ENCODE measurements at regions not wholly inside any gene's neighbourhood (a gene's known extent, or its start where the extent isn't known, plus 50 kb on each side); places are given as distances from the start of the nearest gene placed in this dataset.

GRCh38 chr21:35473496-35473895 is 424.4 kb upstream of the RUNX1 start:
- 60% methylated on average over 1 of the region's 1 CpG for WGBS (ENCODE audit: insufficient coverage)
- no peak overlapping the region for H3K27ac Mint-ChIP-seq
- peaks cover 25 to 26% of the 10 kb centered on the region in 2 donors for H3K4me1 Mint-ChIP-seq
- H3K36me3 Mint-ChIP-seq: no peaks in the 10 kb centered on the region
- peaks cover 2% of the 10 kb centered on the region for H3K4me1 ChIP-seq (ENCODE audit: control insufficient read depth, insufficient read depth, low read length)
- no peaks in the 10 kb centered on the region for H3K27me3 Mint-ChIP-seq (ENCODE audit: low read depth in 2 of 2)
- no peaks in the 10 kb centered on the region for H3K9me3 ChIP-seq (ENCODE audit: control insufficient read depth, insufficient read depth, low read length)
- H3K9me3 Mint-ChIP-seq: no peaks in the 10 kb centered on the region
- ATAC-seq: no peak
- H3K36me3 ChIP-seq (ENCODE audit: control insufficient read depth, insufficient read depth, low read length): no peaks in the 10 kb centered on the region
- H3K4me3 Mint-ChIP-seq: no peak overlapping the region
- no peak overlapping the region for H3K27ac ChIP-seq (ENCODE audit: low read length)
- no peak for DNase-seq
- TF ChIP-seq CTCF (IDR thresholded peaks at IDR 0.05): no peak
- H3K27me3 ChIP-seq (ENCODE audit: control insufficient read depth, insufficient read depth, low read length): no peaks in the 10 kb centered on the region
- intact Hi-C loops (cut with micrococcal nuclease): no loop called here
- H3K4me3 ChIP-seq (ENCODE audit: low read length): no peak overlapping the region

GRCh38 chr21:35470522-35470921 is 421.4 kb upstream of the RUNX1 start:
- Histone ChIP-seq H3K9me3 (ENCODE audit: control insufficient read depth, insufficient read depth, low read length) (no peaks in the 10 kb centered on the region), H3K27ac (ENCODE audit: low read length) (no peak overlapping the region), H3K4me1 (ENCODE audit: control insufficient read depth, insufficient read depth, low read length) (no peaks in the 10 kb centered on the region), H3K27me3 (ENCODE audit: control insufficient read depth, insufficient read depth, low read length) (no peaks in the 10 kb centered on the region), H3K36me3 (ENCODE audit: control insufficient read depth, insufficient read depth, low read length) (no peaks in the 10 kb centered on the region), H3K4me3 (ENCODE audit: low read length) (no peak overlapping the region)
- Mint-ChIP-seq H3K27ac (no peak overlapping the region), H3K27me3 (ENCODE audit: low read depth in 2 of 2) (no peaks in the 10 kb centered on the region), H3K4me1 (peaks cover 2% of the 10 kb centered on the region in 2 donors), H3K36me3 (no peaks in the 10 kb centered on the region), H3K4me3 (no peak overlapping the region), H3K9me3 (peaks cover 0 to 2% of the 10 kb centered on the region in 2 donors)
- TF ChIP-seq CTCF (IDR thresholded peaks at IDR 0.05): no peak
- intact Hi-C loops (cut with micrococcal nuclease): no loop called here
- 93% methylated on average over 5 of the region's 5 CpGs for WGBS (ENCODE audit: insufficient coverage)
- no peak for DNase-seq
- ATAC-seq: no peak

DNA sequence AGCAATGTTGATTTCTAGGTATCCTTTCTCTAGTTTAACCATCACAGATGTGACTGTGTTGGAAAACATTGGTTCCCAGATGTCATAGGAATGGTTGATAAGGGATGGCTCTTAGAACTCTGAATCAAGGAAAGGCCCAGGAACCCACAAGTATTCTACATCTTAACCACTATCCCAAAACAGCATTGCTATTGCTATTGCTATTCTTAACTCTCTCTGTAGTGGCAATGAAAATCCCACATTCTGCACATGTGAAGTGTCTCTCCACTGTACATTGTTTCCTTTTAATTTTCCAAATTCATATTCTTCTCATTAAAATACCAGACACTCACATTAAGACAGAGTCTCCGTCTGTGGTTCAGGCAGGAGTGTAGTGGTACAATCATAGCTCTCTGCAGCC is 420.4 kb upstream of the RUNX1 start:
- no peaks in the 10 kb centered on the region for H3K36me3 Mint-ChIP-seq
- intact Hi-C loops (cut with micrococcal nuclease): no loop called here
- no peak overlapping the region for H3K4me3 Mint-ChIP-seq
- WGBS (ENCODE audit: insufficient coverage): 90% methylated on average over 1 of the region's 1 CpG
- H3K36me3 ChIP-seq (ENCODE audit: control insufficient read depth, insufficient read depth, low read length): no peaks in the 10 kb centered on the region
- no peak overlapping the region for H3K4me3 ChIP-seq (ENCODE audit: low read length)
- ATAC-seq: no peak
- no peak for DNase-seq
- H3K27ac Mint-ChIP-seq: no peak overlapping the region
- H3K27ac ChIP-seq (ENCODE audit: low read length): no peak overlapping the region
- H3K9me3 ChIP-seq (ENCODE audit: control insufficient read depth, insufficient read depth, low read length): no peaks in the 10 kb centered on the region
- H3K27me3 ChIP-seq (ENCODE audit: control insufficient read depth, insufficient read depth, low read length): no peaks in the 10 kb centered on the region
- no peaks in the 10 kb centered on the region for H3K4me1 Mint-ChIP-seq
- H3K9me3 Mint-ChIP-seq: peaks cover 0 to 2% of the 10 kb centered on the region in 2 donors
- H3K4me1 ChIP-seq (ENCODE audit: control insufficient read depth, insufficient read depth, low read length): no peaks in the 10 kb centered on the region
- no peaks in the 10 kb centered on the region for H3K27me3 Mint-ChIP-seq (ENCODE audit: low read depth in 2 of 2)
- no peak for TF ChIP-seq CTCF (IDR thresholded peaks at IDR 0.05)

DNA sequence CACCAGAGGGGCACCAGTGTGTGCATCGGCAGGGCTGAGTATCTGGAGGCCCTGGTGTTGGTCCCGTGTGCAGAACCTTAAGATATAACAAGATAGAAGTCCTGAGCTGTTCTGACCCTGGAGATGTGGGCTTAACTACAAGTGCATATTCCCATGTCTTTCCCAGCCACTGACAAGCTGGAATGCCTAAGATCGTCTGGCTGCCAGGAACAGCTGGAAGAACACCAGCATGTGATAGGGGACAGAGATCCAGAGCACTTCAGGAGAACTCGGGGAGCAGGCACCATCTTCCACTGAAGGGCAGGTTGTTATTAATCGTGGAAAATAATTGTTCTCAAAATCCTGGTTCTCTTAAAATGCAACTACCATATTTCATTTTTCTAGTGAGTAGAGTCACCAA is 419.9 kb upstream of the RUNX1 start:
- no peaks in the 10 kb centered on the region for H3K27me3 ChIP-seq (ENCODE audit: control insufficient read depth, insufficient read depth, low read length)
- Mint-ChIP-seq H3K9me3 (peaks cover 0 to 2% of the 10 kb centered on the region in 2 donors), H3K4me3 (no peak overlapping the region), H3K27me3 (ENCODE audit: low read depth in 2 of 2) (no peaks in the 10 kb centered on the region), H3K36me3 (no peaks in the 10 kb centered on the region), H3K4me1 (no peaks in the 10 kb centered on the region), H3K27ac (no peak overlapping the region)
- no peaks in the 10 kb centered on the region for H3K36me3 ChIP-seq (ENCODE audit: control insufficient read depth, insufficient read depth, low read length)
- WGBS (ENCODE audit: insufficient coverage): 86% methylated on average over 4 of the region's 5 CpGs
- intact Hi-C loops (cut with micrococcal nuclease): no loop called here
- ATAC-seq: no peak
- no peaks in the 10 kb centered on the region for H3K9me3 ChIP-seq (ENCODE audit: control insufficient read depth, insufficient read depth, low read length)
- TF ChIP-seq CTCF (IDR thresholded peaks at IDR 0.05): no peak
- no peak overlapping the region for H3K27ac ChIP-seq (ENCODE audit: low read length)
- no peaks in the 10 kb centered on the region for H3K4me1 ChIP-seq (ENCODE audit: control insufficient read depth, insufficient read depth, low read length)
- no peak for DNase-seq
- no peak overlapping the region for H3K4me3 ChIP-seq (ENCODE audit: low read length)

Data from natural killer cell (primary cell).